ENCODE measurements at regions not wholly inside any gene's neighbourhood (a gene's known extent, or its start where the extent isn't known, plus 50 kb on each side); places are given as distances from the start of the nearest gene placed in this dataset.
"Not testable (repeated sequence)": the region's sequence is repeated elsewhere in the genome, so short reads cannot be mapped to it uniquely, and the experiment has no call there.

GRCh38 chr6:141552031-141552430 lies 580.7 kb upstream of the GJE1 start:
- DNase-seq, result no peak

GRCh38 chr6:141551318-141551717 lies 581.4 kb upstream of the GJE1 start:
- DNase-seq, result no peak

GRCh38 chr6:141550471-141550870 lies 582.3 kb upstream of the GJE1 start:
- DNase-seq, result no peak

DNA sequence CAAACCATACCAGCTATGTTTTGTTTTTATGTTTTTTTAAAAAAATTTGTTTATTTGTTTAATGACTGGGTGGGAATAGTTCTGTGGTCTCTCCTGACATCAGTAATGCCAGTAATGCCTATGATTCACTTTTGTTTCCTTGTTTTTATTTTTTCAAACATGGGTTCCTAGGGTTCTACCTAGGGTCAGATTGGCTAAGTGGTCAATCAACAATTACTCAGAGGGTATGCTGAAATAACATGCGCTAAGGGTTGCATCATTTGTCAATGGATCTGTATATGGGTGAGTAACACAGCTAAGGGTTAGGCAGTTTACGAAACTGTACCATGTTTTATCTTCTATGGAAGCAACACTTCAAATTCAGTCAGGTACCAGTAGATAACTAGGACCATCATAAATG lies 583.8 kb upstream of the GJE1 start:
- DNase-seq, result no peak

DNA sequence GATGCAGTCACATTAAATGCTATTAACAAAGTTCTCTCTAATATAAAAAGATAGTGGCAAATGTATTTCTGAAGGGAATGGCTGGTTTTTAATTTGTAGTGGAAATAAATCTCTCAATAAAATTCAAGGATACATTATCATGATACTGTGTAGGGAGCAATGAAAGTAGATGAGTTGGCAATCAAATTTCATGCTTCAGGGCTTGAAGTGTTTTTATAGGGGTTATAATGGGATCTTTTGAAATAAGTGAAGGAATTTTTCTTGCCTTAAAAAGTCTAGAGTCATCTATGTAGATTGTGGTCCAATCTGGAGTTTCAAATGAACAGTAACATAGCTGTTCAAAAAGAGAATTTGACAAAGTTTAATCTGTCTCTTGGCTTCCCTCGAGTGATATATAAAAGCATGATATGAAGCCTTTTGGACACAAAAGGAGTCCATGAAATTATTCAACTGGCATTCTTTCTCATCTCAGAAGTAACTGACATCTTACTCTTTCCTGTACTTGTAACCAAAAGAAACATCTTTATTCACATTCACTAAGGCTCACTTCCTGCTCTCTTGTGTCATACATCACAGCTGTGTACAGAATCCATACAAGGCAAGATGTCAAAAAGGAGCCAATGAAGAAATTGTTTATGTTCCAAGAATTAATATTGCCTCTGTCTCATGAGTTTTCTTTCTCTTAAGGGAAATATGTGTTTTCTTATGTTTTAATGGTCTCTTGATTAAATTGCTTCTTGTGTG lies 591.0 kb upstream of the GJE1 start:
- no peak for DNase-seq

- DNase-seq, result no peak
Observed at GRCh38 chr6:141540207-141540606, 592.5 kb upstream of the GJE1 start.

DNA sequence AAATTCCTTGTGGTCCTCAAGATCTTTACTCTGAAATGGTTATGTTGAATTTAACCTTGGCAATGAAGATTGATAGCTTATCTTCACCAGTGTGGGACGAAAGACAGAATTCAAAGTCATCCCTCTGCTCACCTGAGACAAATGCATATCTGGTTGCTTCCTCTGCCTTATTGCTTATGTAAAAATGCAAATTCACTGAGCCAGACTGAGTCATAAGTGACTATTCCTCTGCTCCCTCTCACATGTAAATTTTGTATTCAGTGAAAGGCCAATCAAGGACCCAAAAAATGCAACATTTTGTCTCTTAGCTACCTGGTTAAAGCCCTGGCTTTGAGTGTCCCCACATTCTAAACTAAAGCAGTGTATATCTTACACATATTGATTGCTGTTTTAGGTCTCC lies 593.1 kb upstream of the GJE1 start:
- no peak for DNase-seq

GRCh38 chr6:141532211-141532610 lies 600.5 kb upstream of the GJE1 start:
- no peak for DNase-seq

- DNase-seq, result no peak
Observed at GRCh38 chr6:141531040-141531439, 601.7 kb upstream of the GJE1 start.

- no peak for DNase-seq
Observed at GRCh38 chr6:141528596-141528995, 604.1 kb upstream of the GJE1 start.

GRCh38 chr6:141526985-141527384 lies 605.7 kb upstream of the GJE1 start:
- DNase-seq, result no peak

- DNase-seq, result no peak
Observed at GRCh38 chr6:141521440-141521839, 611.3 kb upstream of the GJE1 start.

GRCh38 chr6:141513830-141514229 lies 618.9 kb upstream of the GJE1 start:
- no peak for DNase-seq

DNA sequence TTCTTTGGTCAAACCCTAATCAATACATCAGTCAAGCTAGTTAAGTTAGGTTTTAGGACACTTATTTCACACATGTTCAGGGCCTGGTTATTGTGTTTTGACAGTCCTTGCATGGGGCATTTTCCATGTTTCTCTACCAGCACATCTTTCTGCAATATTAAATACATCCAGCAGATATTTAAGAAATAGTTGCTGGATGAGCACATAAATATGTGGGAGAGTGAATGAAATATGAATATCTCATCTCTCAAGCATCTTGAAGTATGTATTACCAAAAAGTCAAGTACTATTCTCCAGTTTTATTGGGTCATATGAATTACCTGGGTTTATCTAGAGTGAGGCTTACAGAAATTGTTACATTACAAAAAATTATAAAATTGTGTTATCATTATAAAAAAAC lies 621.9 kb upstream of the GJE1 start:
- DNase-seq, result no peak

GRCh38 chr6:141506062-141506461 lies 626.7 kb upstream of the GJE1 start:
- not testable (repeated sequence) for DNase-seq

DNA sequence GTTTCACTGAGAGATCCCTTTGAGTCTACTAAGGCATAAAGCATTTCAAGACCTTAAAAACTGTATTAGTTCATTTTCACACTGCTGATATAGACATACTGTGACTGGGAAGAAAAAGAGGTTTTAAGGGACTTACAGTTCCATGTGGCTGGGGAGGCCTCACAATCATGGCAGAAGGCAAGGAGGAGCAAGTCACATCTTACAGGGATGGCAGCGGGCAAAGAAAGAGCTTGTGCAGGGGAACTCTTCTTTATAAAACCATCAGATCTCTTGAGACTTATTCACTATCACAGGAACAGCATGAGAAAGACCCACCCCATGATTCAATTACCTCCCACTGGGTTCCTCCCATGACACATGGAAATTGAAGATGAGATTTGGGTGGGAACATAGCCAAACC lies 628.4 kb upstream of the GJE1 start:
- not testable (repeated sequence) for DNase-seq

DNA sequence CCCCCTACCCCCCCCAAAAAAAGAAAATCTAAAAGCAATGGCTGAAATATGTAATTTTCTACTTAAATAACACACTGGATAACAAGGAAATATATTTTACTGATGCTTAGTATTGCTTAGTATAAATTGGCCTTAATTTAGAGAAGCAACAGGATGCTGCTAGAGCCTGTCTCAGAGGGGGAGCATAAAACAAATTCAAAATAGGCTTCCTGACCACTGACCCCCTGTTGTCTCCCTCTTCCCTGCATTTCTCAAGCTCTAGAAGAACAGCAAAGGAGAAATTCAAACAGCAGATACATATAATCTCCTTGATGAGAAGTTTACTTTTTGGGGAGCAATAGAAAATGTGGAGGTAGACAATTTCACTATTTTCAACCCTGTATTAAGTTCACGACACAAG lies 631.1 kb upstream of the GJE1 start:
- DNase-seq, result no peak

GRCh38 chr6:141498977-141499376 lies 633.7 kb upstream of the GJE1 start:
- no peak for DNase-seq

DNA sequence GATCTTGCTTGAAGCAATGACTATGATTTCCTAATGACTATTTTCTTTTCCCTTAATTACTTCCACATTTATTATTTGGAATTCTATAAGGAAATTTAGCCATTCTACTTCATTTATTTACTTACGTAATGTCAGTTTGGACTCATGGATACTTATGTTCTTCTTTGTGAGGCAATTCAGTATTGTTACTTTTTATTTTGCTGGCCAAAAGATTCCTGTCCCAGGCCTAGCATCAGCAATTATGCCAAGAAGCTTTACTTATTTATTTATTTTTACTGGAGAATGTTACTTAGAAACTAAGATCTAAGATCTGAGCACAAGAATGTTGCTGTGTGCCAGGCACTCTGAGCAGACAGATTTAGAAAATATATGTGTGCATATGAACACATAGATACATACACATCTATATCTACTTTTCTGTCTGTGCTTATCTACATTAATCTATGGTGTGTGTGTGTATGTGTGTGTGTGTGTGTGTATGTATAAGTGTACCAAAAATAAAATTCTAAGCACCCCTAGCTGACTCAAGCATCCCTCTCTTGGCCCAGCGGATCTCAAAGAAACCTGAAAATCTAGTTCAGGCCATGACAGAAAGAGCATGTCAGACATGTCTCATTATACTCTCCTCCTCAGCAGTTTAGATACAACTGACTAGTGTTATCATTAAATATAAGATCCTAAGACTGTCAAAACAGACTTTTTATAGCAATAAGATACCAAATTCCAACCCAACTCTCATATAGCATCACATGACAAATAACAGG lies 640.0 kb upstream of the GJE1 start:
- DNase-seq, result no peak

GRCh38 chr6:141491684-141492083 lies 641.0 kb upstream of the GJE1 start:
- DNase-seq, result no peak

DNA sequence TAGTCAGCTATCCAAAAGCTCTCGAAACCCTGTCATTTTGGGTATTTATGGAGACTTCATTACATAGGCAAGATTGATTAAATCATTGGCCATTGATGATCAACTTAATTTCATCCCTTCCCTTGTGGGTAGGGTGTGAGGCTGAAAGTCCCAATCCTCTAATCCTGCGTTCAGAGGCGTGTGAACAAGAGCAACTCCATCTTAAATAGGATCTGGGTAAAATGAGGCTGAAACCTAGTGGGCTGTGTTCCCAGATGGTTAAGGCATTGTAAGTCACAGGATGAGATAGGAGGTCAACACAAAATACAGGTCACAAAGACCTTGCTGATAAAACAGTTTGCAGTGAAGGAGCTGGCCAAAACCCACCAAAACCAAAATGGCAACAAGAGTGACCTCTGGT lies 641.7 kb upstream of the GJE1 start:
- DNase-seq, result no peak

DNA sequence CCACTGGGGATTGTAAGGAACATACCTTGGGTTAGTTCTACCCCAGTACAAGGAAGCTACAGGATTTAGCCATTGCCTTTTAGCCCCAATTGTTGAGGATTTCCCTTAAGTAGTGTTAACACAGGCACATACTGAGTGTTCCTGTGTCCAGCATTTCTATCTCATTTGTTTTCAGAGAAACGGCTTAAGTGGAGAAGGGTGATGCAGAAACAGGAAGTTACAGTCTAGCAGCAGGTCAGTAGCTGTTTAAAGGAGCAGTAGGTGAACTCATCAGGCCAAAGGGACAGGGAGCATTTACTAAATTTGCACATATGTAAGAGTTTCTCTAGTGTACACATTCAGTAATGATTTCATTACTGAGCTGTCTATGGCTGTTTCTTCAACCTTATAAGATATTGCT lies 644.2 kb upstream of the GJE1 start:
- no peak for DNase-seq

- DNase-seq, result no peak
Observed at GRCh38 chr6:141486942-141487341, 645.8 kb upstream of the GJE1 start.

DNA sequence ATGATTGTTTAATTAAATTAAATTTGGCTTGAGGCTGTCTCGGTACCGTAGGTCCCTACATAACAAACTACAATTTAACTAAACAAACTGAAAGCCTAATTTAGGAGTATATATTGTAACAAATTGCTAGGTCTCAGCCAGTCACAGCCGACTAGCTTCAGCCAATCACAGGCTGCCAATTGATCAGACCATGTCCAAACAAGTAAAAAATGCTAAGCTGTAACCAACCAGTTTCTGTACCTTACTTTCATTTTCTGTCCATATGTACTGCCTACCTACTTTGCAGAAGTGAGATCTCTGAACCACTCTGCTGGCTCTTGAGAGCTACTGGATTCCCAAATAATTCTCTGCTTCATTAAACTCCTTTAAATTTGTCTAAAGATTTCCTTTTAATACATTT lies 648.0 kb upstream of the GJE1 start:
- DNase-seq, result no peak

DNA sequence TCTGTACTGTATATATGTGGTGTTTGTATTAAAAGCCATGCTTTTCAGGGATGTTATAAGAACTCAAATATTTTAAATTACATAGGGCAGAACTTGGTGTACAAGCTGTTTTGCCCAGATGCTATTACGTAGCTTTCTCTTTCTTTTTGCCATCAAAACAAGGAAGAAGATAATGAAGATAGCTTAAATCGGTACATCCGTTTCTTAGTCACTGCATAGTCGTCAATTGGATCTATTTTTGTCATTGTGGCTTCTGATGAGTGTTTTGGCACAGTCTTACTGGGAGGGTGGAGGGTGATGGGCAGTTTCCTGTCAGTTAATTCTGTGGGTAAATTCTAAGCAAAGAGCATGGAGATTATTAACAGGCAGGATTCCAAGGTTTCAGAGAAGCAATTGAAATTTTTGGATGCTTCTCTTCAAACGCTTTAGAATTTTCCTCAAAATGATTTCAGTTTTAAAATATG lies 649.1 kb upstream of the GJE1 start:
- DNase-seq, result no peak
